Fibroblast of pulmonary artery (primary cell): ENCODE measurements at regions not wholly inside any gene's neighbourhood (a gene's known extent, or its start where the extent isn't known, plus 50 kb on each side); places are given as distances from the start of the nearest gene placed in this dataset.
"Not testable (repeated sequence)": the region's sequence is repeated elsewhere in the genome, so short reads cannot be mapped to it uniquely, and the experiment has no call there.

ENCODE experiments used
- DNase-seq: peaks from one replicate; pipeline ENCODE4 v3.0.0-alpha.2; 2010; ENCODE audit warnings: low read depth
- H3K4me3 ChIP-seq: replicated peaks from 2 replicates; pipeline ENCODE4 v1.5.1; 2011; ENCODE audit warnings: low read depth, mild to moderate bottlenecking, control low read depth, low read length, moderate library complexity
- CTCF ChIP-seq: IDR thresholded peaks from 2 replicates; pipeline ENCODE4 v1.5.1; 2011; ENCODE audit warnings: mild to moderate bottlenecking, control low read depth, low read length, inconsistent platforms; ENCODE audit errors: missing control alignments

DNA sequence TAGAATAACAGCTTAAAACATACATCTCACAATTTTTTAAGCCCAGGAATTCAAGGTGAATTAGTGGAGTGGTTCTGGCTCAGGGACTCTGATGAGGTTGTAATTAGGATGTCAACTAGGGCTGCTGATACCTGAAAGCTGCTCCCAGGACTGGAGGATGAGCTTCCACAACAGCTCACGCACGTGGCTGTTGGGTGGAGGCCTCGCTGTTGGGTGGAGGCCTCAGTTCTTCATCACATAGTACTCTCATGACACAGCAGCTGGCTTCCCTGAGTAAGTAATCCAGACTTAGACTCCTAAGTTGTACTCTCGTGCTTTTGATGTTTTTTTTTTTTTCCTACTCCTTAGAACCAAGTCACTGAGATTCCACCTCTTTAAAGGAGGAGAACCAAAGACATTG is 577.1 kb upstream of the PRR20A start:
- no peak overlapping the region for H3K4me3 ChIP-seq
- no peak for TF ChIP-seq CTCF
- no peak for DNase-seq

DNA sequence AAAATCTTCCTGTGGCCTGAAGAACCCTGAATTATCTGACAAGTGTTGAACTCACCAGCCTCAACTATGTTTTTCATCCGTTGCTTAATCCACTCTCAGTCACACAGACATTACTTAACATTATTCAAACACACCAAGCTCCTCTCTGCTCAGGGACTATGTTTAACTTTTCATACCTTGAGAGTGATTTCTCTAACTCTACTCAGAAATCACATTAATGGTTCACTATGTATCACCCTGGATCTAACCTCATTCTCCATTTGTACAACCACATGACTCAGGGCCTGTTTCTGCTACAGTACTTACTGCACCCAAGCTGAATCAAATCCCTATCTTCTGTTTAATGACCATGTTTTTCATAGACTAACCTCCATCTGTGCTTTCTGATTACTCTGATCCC is 553.7 kb upstream of the PRR20A start:
- no peak for DNase-seq
- H3K4me3 ChIP-seq: no peak overlapping the region
- no peak for TF ChIP-seq CTCF

- no peak for TF ChIP-seq CTCF
- no peak overlapping the region for H3K4me3 ChIP-seq
- DNase-seq: no peak
Observed at GRCh38 chr13:56615572-56615971, 525.1 kb upstream of the PRR20A start.

DNA sequence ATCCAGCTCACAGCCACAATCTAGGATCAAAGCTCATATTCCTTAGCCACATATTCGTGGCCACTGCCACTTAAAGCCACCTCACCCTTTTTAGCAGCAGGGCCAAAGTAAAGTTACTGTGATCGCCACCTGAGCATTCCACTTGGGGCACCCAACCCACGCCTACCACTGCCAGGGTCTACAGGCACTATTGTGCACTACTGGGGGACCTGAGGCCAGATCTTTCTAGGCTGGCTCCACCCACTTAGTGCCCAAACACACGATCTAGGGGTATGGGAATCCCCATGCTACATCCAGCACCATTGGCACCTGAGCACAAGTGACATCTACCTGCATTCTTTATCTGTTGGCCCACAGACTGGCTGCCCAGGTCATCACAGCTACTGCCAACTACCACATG is 517.9 kb upstream of the PRR20A start:
- no peak for TF ChIP-seq CTCF
- H3K4me3 ChIP-seq: no peak overlapping the region
- DNase-seq: no peak

GRCh38 chr13:56628886-56629285 is 511.8 kb upstream of the PRR20A start:
- DNase-seq, H3K4me3 ChIP-seq: not testable (repeated sequence)

DNA sequence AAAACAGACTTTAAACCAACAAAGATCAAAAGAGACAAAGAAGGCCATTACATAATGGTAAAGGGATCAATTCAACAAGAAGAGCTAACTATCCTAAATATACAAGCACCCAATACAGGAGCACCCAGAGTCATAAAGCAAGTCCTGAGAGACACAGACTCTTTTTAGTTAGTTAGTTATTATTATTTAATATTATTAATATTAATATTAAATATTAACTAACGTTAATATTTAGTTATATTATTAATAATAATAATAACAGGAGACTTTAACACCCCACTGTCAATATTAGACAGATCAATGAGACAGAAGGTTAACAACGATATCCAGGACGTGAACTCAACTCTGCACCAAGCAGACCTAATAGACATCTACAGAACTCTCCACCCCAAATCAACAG is 509.7 kb upstream of the PRR20A start:
- not testable (repeated sequence) for DNase-seq, H3K4me3 ChIP-seq

DNA sequence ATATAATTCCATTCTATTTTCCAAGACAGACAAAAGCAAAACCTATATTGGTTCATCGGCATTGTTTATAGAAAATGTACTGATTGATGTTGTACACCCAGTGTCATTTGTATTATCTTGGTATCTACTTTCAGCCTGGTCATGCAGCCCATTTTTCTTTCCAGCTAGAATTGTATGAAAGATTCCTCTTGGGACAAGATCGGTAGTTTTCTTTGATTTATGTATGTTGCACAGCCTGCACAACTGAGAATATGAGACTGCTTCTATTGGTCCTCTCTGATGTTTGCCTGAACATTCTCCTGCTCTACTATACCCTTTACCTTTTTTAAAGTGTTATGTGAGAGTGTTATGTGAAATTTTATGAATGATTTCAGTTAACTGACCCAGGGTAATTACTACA is 487.7 kb upstream of the PRR20A start:
- TF ChIP-seq CTCF: no peak
- DNase-seq: no peak
- H3K4me3 ChIP-seq: no peak overlapping the region

DNA sequence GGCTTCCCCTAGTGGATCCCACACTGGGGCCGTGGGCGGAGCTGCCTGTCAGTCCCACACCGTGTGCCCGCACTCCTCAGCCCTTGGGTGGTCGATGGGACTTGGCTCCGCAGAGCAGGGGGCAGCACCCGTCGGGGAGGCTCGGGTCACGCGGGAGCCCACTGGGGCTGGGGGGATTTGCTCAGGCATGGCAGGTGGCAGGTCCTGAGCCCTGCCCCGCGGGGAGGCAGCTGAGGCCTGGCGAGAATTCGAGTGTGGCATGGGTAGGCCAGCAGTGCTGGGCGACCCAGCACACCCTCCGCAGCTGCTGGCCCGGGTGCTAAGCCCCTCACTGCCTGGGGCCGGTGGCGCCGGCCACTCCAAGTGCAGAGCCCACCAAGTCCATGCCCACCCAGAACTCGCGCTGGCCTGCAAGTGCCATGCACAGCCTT is 481.7 kb upstream of the PRR20A start:
- DNase-seq: no peak

More for the DNA sequence above, 481.7 kb upstream of the PRR20A start:
- H3K4me3 ChIP-seq: no peak overlapping the region
- no peak for TF ChIP-seq CTCF
